CD14-positive monocyte (primary cell): ENCODE measurements at regions not wholly inside any gene's neighbourhood (a gene's known extent, or its start where the extent isn't known, plus 50 kb on each side); places are given as distances from the start of the nearest gene placed in this dataset.
A peak's percentile ranks its signal among the peaks of the same experiment; 100 is the strongest.
"Not testable (repeated sequence)": the region's sequence is repeated elsewhere in the genome, so short reads cannot be mapped to it uniquely, and the experiment has no call there.

ENCODE experiments used
- DNase-seq, 3 donors: peaks; one replicate each; pipeline ENCODE4 v3.0.0-alpha.2; 2011 to 2022
- H2AFZ ChIP-seq: 2 replicates; pipeline ENCODE4 v1.6.0; 2012; ENCODE audit warnings: mild to moderate bottlenecking, low read depth, low read length, inconsistent platforms; ENCODE audit not compliant: insufficient read depth, poor library complexity, severe bottlenecking
- H3K27ac ChIP-seq, 2 donors: 1 replicate in 1 of 2; 2 replicates in 1 of 2; pipeline ENCODE4 v1.5.1; 2012 to 2013; ENCODE audit warnings: low read length in 2 of 2, control low read depth in 1 of 2, inconsistent platforms in 1 of 2, low read depth in 1 of 2, mild to moderate bottlenecking in 1 of 2
- H3K27me3 ChIP-seq, 2 donors: one replicate each; pipeline versions ENCODE4 v1.6.0 to v1.6.1; 2011 to 2013; ENCODE audit warnings: low read length in 2 of 2; ENCODE audit not compliant: control insufficient read depth in 2 of 2, insufficient read depth in 2 of 2
- H3K36me3 ChIP-seq, 2 donors: replicated peaks in 1 of 2; 1 replicate in 1 of 2; 2 replicates in 1 of 2; pipeline versions ENCODE4 v1.5.1 to v1.6.1; 2012 to 2013; ENCODE audit warnings: low read length in 2 of 2, control low read depth in 1 of 2, inconsistent platforms in 1 of 2, mild to moderate bottlenecking in 1 of 2; ENCODE audit not compliant: insufficient read depth in 2 of 2, control insufficient read depth in 1 of 2
- H3K4me1 ChIP-seq, 2 donors: 1 replicate in 1 of 2; 2 replicates in 1 of 2; pipeline versions ENCODE4 v1.5.1 to v1.6.1; 2012 to 2013; ENCODE audit warnings: low read length in 2 of 2, control low read depth in 1 of 2, inconsistent platforms in 1 of 2, mild to moderate bottlenecking in 1 of 2, moderate library complexity in 1 of 2; ENCODE audit not compliant: insufficient read depth in 2 of 2, control insufficient read depth in 1 of 2
- H3K4me2 ChIP-seq: replicated peaks from 2 replicates; pipeline ENCODE3; 2012; ENCODE audit warnings: low read length, moderate library complexity, mild to moderate bottlenecking; ENCODE audit not compliant: poor library complexity, severe bottlenecking; ENCODE audit errors: extremely low read depth
- H3K4me3 ChIP-seq, 3 experiments: fragments of 200-600 bp in 1 of 3; sonication (generic) in 1 of 3; replicated peaks in 1 of 3; 1 replicate in 2 of 3; 2 replicates in 1 of 3; pipeline ENCODE4 v1.5.1; 2011 to 2013; ENCODE audit warnings: low read length in 3 of 3, mild to moderate bottlenecking in 3 of 3, control low read depth in 2 of 3, low read depth in 2 of 3, inconsistent platforms in 1 of 3, moderate library complexity in 1 of 3
- H3K79me2 ChIP-seq: 2 replicates; pipeline ENCODE4 v1.6.0; 2012; ENCODE audit warnings: mild to moderate bottlenecking, control low read depth, inconsistent platforms, low read length, moderate library complexity; ENCODE audit not compliant: insufficient read depth
- H3K9ac ChIP-seq: 2 replicates; pipeline ENCODE4 v1.6.0; 2017; ENCODE audit warnings: low read length, mild to moderate bottlenecking; ENCODE audit not compliant: insufficient read depth, poor library complexity, severe bottlenecking
- H3K9me3 ChIP-seq, 2 donors: replicated peaks in 1 of 2; 1 replicate in 1 of 2; 2 replicates in 1 of 2; pipeline versions ENCODE4 v1.5.1 to v1.6.1; 2012 to 2013; ENCODE audit warnings: low read length in 2 of 2, control low read depth in 1 of 2; ENCODE audit not compliant: control insufficient read depth in 1 of 2, insufficient read depth in 1 of 2
- H4K20me1 ChIP-seq: 2 replicates; pipeline ENCODE4 v1.6.0; 2012; ENCODE audit warnings: mild to moderate bottlenecking, low read length, control low read depth, moderate library complexity; ENCODE audit not compliant: insufficient read depth
- H3K27ac Mint-ChIP-seq, 7 donors: one replicate each; pipeline ENCODE4 v1.8.0; 2020; ENCODE audit warnings: mild to moderate bottlenecking in 7 of 7, mixed read lengths in 7 of 7, moderate library complexity in 6 of 7, inconsistent platforms in 2 of 7
- H3K27me3 Mint-ChIP-seq, 3 donors: one replicate each; pipeline ENCODE4 v1.8.0; 2021 to 2022; ENCODE audit warnings: low read depth in 3 of 3, mild to moderate bottlenecking in 3 of 3, mixed read lengths in 3 of 3, moderate library complexity in 3 of 3, inconsistent platforms in 1 of 3
- H3K36me3 Mint-ChIP-seq, 2 donors: one replicate each; pipeline ENCODE4 v1.8.0; 2020; ENCODE audit warnings: mixed read lengths in 2 of 2, inconsistent platforms in 1 of 2, mild to moderate bottlenecking in 1 of 2
- H3K4me1 Mint-ChIP-seq: one replicate; pipeline ENCODE4 v1.8.0; 2020; ENCODE audit warnings: mild to moderate bottlenecking, mixed read lengths
- H3K4me3 Mint-ChIP-seq, 2 donors: one replicate each; pipeline ENCODE4 v1.8.0; 2020; ENCODE audit warnings: mild to moderate bottlenecking in 2 of 2, mixed read lengths in 2 of 2, moderate library complexity in 1 of 2
- H3K9me3 Mint-ChIP-seq, 7 donors: one replicate each; pipeline ENCODE4 v1.8.0; 2020 to 2022; ENCODE audit warnings: mixed read lengths in 7 of 7, mild to moderate bottlenecking in 6 of 7, moderate library complexity in 6 of 7, inconsistent platforms in 2 of 7
- CTCF ChIP-seq: fragments of 200-600 bp; IDR thresholded peaks from one replicate; pipeline ENCODE4 v1.8.0; 2022; ENCODE audit warnings: antibody characterized with exemption, mild to moderate bottlenecking
- WGBS: methylation state at CpG from one replicate; pipeline ENCODE4 v1.1.5; 2013; ENCODE audit warnings: missing lambda C conversion rate; ENCODE audit not compliant: insufficient coverage; 5-methylcytosine and 5-hydroxymethylcytosine counted together
- intact Hi-C, 2 donors: fragments of 100-400 bp; cut with micrococcal nuclease; formaldehyde crosslinking; loops; one replicate each; pipeline versions ENCODE4 v1.15.0 to v1.15.1; 2023

GRCh38 chr16:76705892-76706291, 428.7 kb downstream of the CNTNAP4 start:
- H3K9me3 ChIP-seq: no peaks in the 10 kb centered on the region
- no peaks in the 10 kb centered on the region for H4K20me1 ChIP-seq
- H3K4me3 Mint-ChIP-seq: no peak overlapping the region
- no peak for DNase-seq
- H3K27me3 ChIP-seq: no peaks in the 10 kb centered on the region
- H3K27me3 Mint-ChIP-seq: peaks cover 0 to 2% (median 0%) of the 10 kb centered on the region in 3 donors
- TF ChIP-seq CTCF: no peak
- no peaks in the 10 kb centered on the region for H3K79me2 ChIP-seq
- H3K9me3 Mint-ChIP-seq: peaks cover 0 to 3% (median 0%) of the 10 kb centered on the region in 7 donors
- H3K27ac ChIP-seq: no peak overlapping the region
- no peak overlapping the region for H2AFZ ChIP-seq
- H3K36me3 Mint-ChIP-seq: no peaks in the 10 kb centered on the region
- H3K4me3 ChIP-seq: no peak overlapping the region
- H3K27ac Mint-ChIP-seq: peak overlapping the region in 1 of 7 donors; percentile 8
- no peak overlapping the region for H3K9ac ChIP-seq
- H3K36me3 ChIP-seq: no peaks in the 10 kb centered on the region
- H3K4me1 Mint-ChIP-seq: no peaks in the 10 kb centered on the region
- intact Hi-C loops: no loop called here
- H3K4me1 ChIP-seq: no peaks in the 10 kb centered on the region
- H3K4me2 ChIP-seq: no peak overlapping the region

GRCh38 chr16:76713191-76713590, 436.0 kb downstream of the CNTNAP4 start:
- intact Hi-C loops: no loop called here
- no peak for TF ChIP-seq CTCF
- H3K4me1 ChIP-seq: no peaks in the 10 kb centered on the region
- no peaks in the 10 kb centered on the region for H4K20me1 ChIP-seq
- H3K36me3 Mint-ChIP-seq: no peaks in the 10 kb centered on the region
- no CpG with 5 or more reads among the region's 1 CpG for WGBS
- H3K4me1 Mint-ChIP-seq: no peaks in the 10 kb centered on the region
- H3K27ac Mint-ChIP-seq: no peak overlapping the region
- no peaks in the 10 kb centered on the region for H3K27me3 Mint-ChIP-seq
- no peaks in the 10 kb centered on the region for H3K36me3 ChIP-seq
- H3K9me3 Mint-ChIP-seq: peaks cover 0 to 8% (median 3%) of the 10 kb centered on the region in 7 donors
- H3K9ac ChIP-seq: no peak overlapping the region
- peaks cover 10 to 12% of the 10 kb centered on the region in 2 donors for H3K9me3 ChIP-seq
- H3K79me2 ChIP-seq: no peaks in the 10 kb centered on the region
- no peak overlapping the region for H3K4me3 Mint-ChIP-seq
- H3K4me3 ChIP-seq: no peak overlapping the region
- no peak overlapping the region for H3K4me2 ChIP-seq
- no peak overlapping the region for H3K27ac ChIP-seq
- no peak overlapping the region for H2AFZ ChIP-seq
- no peaks in the 10 kb centered on the region for H3K27me3 ChIP-seq
- DNase-seq: no peak

DNA sequence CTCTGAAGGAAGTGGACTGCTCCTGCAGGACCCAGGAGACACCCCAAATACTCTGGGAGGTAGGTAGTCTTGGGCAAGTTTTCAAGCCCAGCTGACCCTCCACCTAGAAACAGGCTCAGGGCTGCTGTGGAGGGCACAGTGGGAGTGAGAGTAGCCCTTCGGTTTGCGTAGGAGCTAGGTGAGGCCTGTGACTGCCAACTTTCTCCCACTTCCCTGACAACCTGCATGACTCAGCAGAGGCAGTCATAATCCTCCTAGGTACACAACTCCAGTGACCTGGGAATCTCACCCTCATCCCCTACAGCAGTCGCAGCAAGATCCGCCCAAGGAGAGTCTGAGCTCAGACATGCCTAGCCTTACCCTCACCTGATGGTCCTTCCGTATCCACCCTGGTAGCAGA, 439.1 kb downstream of the CNTNAP4 start:
- H3K36me3 Mint-ChIP-seq, H3K27ac ChIP-seq, H3K36me3 ChIP-seq, H3K4me2 ChIP-seq, H3K4me1 Mint-ChIP-seq, H3K27me3 ChIP-seq, intact Hi-C loops, H4K20me1 ChIP-seq, H3K79me2 ChIP-seq, H3K27ac Mint-ChIP-seq, H2AFZ ChIP-seq, H3K27me3 Mint-ChIP-seq, H3K4me3 Mint-ChIP-seq, H3K4me3 ChIP-seq, DNase-seq, H3K4me1 ChIP-seq, H3K9ac ChIP-seq: not testable (repeated sequence)
- WGBS: 100% methylated on average over 5 of the region's 5 CpGs
- H3K9me3 ChIP-seq: peaks cover 10 to 12% of the 10 kb centered on the region in 2 donors
- peaks cover 0 to 12% (median 3%) of the 10 kb centered on the region in 7 donors for H3K9me3 Mint-ChIP-seq
